ENCODE measurements at regions not wholly inside any gene's neighbourhood (a gene's known extent, or its start where the extent isn't known, plus 50 kb on each side); places are given as distances from the start of the nearest gene placed in this dataset.

DNA sequence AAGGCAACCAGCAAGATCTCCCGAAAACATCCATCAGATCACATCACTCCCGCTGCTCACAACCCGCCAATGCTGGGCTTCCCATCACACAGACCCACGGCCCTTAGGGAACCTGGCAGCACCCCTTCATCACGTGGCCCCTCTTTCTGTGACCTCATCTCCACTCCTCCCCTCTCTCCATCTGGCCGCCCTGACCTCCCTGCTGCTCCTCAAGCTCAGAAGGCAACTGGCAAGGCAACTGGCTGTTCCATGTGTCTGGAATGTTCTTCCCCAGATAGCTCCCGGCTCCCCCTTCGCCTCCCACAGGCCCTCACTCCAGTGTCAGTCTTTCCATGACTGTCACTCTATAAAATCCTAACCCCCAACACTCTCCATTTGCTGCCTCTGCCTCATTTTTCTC is 113.0 kb upstream of the ERG start:
- H3K4me1 ChIP-seq (ENCODE audit: control insufficient read depth, insufficient read depth, low read length, poor library complexity, severe bottlenecking) = no peaks in the 10 kb centered on the region
- H3K9me3 ChIP-seq (ENCODE audit: control insufficient read depth, low read length) = no peaks in the 10 kb centered on the region
- no peaks in the 10 kb centered on the region for H3K36me3 ChIP-seq (ENCODE audit: control insufficient read depth, insufficient read depth, low read length)
- no peak overlapping the region for H3K4me3 ChIP-seq (ENCODE audit: insufficient read depth, low read depth, low read length, poor library complexity, severe bottlenecking)
- no peak overlapping the region for H3K27ac ChIP-seq (ENCODE audit: insufficient read depth, low read length, poor library complexity, severe bottlenecking)
- H3K27me3 ChIP-seq (replicated peaks; ENCODE audit: control insufficient read depth, insufficient read depth, low read length, poor library complexity, severe bottlenecking) = no peaks in the 10 kb centered on the region
- no peak for DNase-seq

DNA sequence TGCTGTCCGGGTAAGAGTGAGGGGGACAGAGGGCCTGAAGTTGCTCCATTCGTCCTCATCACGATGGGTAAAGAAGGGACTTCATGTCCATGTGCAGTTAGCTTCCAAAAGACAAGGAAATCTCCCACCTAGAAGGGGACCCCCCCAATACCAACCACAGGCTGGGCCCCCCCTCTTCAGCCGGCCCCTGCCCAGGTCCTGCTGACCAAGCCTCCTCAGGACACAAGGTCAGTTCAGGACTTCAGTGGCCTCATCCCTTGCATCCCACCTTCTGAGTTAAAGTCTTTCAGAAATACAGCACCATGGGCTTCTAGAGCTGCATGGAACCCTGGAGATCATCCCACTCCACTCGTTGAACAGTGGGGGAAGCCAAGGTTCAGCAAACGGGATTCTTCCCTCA is 115.4 kb upstream of the ERG start:
- Histone ChIP-seq H3K36me3 (ENCODE audit: control insufficient read depth, insufficient read depth, low read length) (no peaks in the 10 kb centered on the region), H3K4me3 (ENCODE audit: insufficient read depth, low read depth, low read length, poor library complexity, severe bottlenecking) (no peak overlapping the region), H3K27me3 (replicated peaks; ENCODE audit: control insufficient read depth, insufficient read depth, low read length, poor library complexity, severe bottlenecking) (no peaks in the 10 kb centered on the region), H3K27ac (ENCODE audit: insufficient read depth, low read length, poor library complexity, severe bottlenecking) (no peak overlapping the region), H3K4me1 (ENCODE audit: control insufficient read depth, insufficient read depth, low read length, poor library complexity, severe bottlenecking) (no peaks in the 10 kb centered on the region), H3K9me3 (ENCODE audit: control insufficient read depth, low read length) (no peaks in the 10 kb centered on the region)
- DNase-seq = no peak

DNA sequence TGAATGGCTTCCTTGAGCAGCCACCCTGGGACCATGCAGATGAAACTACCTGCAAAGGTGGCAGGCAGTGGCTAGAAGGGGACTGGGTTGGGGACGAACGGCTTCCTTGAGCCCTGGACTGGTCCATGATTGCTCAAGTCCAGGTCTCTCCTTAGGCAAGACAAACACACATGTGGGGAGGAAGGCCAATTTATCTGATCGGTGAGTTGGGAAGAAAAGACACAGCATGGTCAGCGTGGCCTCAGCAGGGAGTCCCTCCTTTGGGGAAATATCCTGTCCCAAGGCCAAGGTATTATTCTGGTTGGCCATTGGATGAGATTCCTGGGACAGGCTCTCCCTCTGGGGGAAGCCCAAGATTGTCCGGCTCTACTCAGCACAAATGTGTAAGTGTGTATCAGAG is 116.3 kb upstream of the ERG start:
- Histone ChIP-seq H3K27me3 (replicated peaks; ENCODE audit: control insufficient read depth, insufficient read depth, low read length, poor library complexity, severe bottlenecking) (no peaks in the 10 kb centered on the region), H3K4me1 (ENCODE audit: control insufficient read depth, insufficient read depth, low read length, poor library complexity, severe bottlenecking) (no peaks in the 10 kb centered on the region), H3K36me3 (ENCODE audit: control insufficient read depth, insufficient read depth, low read length) (no peaks in the 10 kb centered on the region), H3K27ac (ENCODE audit: insufficient read depth, low read length, poor library complexity, severe bottlenecking) (no peak overlapping the region), H3K4me3 (ENCODE audit: insufficient read depth, low read depth, low read length, poor library complexity, severe bottlenecking) (no peak overlapping the region), H3K9me3 (ENCODE audit: control insufficient read depth, low read length) (no peaks in the 10 kb centered on the region)
- no peak for DNase-seq

DNA sequence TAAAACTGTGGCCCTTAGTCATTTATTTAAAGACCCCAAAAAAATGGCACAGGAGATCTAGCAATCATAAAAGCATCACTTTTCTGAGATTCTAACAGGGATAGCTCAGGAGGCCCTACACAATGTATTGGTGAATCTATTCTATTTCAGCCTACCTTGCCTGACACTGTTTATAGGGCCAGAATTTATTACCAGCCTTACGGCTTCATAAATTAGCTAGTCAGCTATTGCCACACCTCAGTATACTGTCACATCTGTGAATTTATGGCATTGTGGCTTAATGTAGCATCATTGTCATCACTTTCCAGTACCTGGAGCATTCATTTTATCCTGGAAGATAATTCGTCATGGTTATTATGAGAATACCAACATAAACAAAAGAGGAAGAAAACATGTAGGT is 121.2 kb upstream of the ERG start:
- no peak for DNase-seq
- Histone ChIP-seq H3K27ac (ENCODE audit: insufficient read depth, low read length, poor library complexity, severe bottlenecking) (no peak overlapping the region), H3K4me1 (ENCODE audit: control insufficient read depth, insufficient read depth, low read length, poor library complexity, severe bottlenecking) (no peaks in the 10 kb centered on the region), H3K27me3 (replicated peaks; ENCODE audit: control insufficient read depth, insufficient read depth, low read length, poor library complexity, severe bottlenecking) (no peaks in the 10 kb centered on the region), H3K4me3 (ENCODE audit: insufficient read depth, low read depth, low read length, poor library complexity, severe bottlenecking) (no peak overlapping the region), H3K9me3 (ENCODE audit: control insufficient read depth, low read length) (no peaks in the 10 kb centered on the region), H3K36me3 (ENCODE audit: control insufficient read depth, insufficient read depth, low read length) (no peaks in the 10 kb centered on the region)

DNA sequence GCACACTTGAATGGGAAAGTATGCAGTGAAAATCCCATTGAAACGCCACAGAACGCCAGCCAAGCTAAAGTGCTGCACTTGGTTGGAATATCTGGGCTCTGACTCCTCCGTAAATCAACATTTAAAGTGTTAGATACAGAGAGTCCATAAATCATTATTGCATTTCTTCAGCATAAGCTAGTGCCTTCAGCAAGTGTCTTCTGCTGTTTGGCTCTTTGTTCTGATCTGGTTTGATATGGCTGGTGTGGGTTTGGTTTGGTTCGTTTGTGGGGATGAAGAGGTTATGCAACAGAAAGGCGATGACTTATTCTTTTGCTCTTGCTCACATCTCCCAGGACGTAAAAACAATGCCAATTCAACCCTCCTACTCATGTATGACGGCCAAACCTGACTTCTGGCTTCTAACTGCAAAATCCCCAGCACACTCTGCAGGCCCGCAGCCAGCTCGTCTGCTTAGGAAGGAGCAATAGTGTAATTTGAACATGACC is 121.8 kb upstream of the ERG start:
- no peaks in the 10 kb centered on the region for H3K36me3 ChIP-seq (ENCODE audit: control insufficient read depth, insufficient read depth, low read length)
- no peak overlapping the region for H3K4me3 ChIP-seq (ENCODE audit: insufficient read depth, low read depth, low read length, poor library complexity, severe bottlenecking)
- no peak overlapping the region for H3K27ac ChIP-seq (ENCODE audit: insufficient read depth, low read length, poor library complexity, severe bottlenecking)
- H3K9me3 ChIP-seq (ENCODE audit: control insufficient read depth, low read length) = no peaks in the 10 kb centered on the region
- H3K27me3 ChIP-seq (replicated peaks; ENCODE audit: control insufficient read depth, insufficient read depth, low read length, poor library complexity, severe bottlenecking) = no peaks in the 10 kb centered on the region
- no peaks in the 10 kb centered on the region for H3K4me1 ChIP-seq (ENCODE audit: control insufficient read depth, insufficient read depth, low read length, poor library complexity, severe bottlenecking)
- no peak for DNase-seq

DNA sequence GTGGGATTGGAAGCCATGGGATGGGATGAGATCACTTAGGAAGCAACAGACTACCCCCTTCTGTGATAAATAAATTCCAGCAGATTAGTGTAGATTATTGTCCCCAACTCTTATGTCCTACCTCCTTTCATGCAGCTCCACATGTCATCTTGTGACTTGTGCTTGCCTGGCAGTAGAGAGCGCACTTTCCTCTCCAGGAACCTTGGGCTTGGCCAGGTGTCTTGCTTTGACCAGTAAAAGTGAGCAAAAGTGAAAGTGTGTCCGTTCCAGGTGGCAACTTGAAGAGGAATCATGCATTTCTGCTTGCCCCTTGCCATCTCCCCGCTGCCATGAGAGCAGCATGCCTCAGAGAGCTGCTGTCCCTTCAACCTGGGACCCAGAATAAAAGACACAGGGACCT is 122.9 kb upstream of the ERG start:
- H3K9me3 ChIP-seq (ENCODE audit: control insufficient read depth, low read length) = no peaks in the 10 kb centered on the region
- H3K27me3 ChIP-seq (replicated peaks; ENCODE audit: control insufficient read depth, insufficient read depth, low read length, poor library complexity, severe bottlenecking) = no peaks in the 10 kb centered on the region
- H3K4me3 ChIP-seq (ENCODE audit: insufficient read depth, low read depth, low read length, poor library complexity, severe bottlenecking) = no peak overlapping the region
- H3K36me3 ChIP-seq (ENCODE audit: control insufficient read depth, insufficient read depth, low read length) = no peaks in the 10 kb centered on the region
- H3K27ac ChIP-seq (ENCODE audit: insufficient read depth, low read length, poor library complexity, severe bottlenecking) = no peak overlapping the region
- DNase-seq = no peak
- no peaks in the 10 kb centered on the region for H3K4me1 ChIP-seq (ENCODE audit: control insufficient read depth, insufficient read depth, low read length, poor library complexity, severe bottlenecking)

DNA sequence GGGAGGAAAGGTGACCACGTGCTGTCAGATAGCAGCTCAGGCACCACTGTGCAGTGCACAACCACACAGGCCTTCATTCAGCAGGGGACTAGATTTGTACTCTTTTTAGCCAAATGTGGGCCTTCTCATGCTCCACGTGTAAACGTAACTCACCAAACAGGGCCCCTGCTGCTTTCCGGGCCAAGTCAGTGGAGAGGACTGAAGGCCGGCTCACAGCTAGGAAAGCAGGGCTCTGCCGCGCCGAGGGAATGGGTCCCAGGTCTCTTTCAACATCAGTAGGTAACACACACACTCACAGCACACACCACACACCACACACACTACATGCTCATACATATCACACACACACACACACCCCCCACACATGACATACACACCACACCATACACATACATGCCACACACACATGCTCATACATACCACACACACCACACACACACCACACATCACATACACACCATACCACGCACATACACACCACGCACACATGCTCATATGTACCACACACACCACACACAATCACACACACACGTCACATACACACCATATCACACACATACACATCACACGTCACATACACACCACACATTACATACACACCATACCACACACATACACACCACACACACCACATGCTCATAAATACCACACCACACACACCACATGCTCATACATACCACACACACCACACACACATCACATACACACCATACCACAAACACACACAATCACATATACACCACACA is 124.0 kb upstream of the ERG start:
- Histone ChIP-seq H3K27ac (ENCODE audit: insufficient read depth, low read length, poor library complexity, severe bottlenecking) (no peak overlapping the region), H3K4me1 (ENCODE audit: control insufficient read depth, insufficient read depth, low read length, poor library complexity, severe bottlenecking) (no peaks in the 10 kb centered on the region), H3K4me3 (ENCODE audit: insufficient read depth, low read depth, low read length, poor library complexity, severe bottlenecking) (no peak overlapping the region), H3K27me3 (replicated peaks; ENCODE audit: control insufficient read depth, insufficient read depth, low read length, poor library complexity, severe bottlenecking) (no peaks in the 10 kb centered on the region), H3K36me3 (ENCODE audit: control insufficient read depth, insufficient read depth, low read length) (no peaks in the 10 kb centered on the region), H3K9me3 (ENCODE audit: control insufficient read depth, low read length) (no peaks in the 10 kb centered on the region)
- DNase-seq = no peak

DNA sequence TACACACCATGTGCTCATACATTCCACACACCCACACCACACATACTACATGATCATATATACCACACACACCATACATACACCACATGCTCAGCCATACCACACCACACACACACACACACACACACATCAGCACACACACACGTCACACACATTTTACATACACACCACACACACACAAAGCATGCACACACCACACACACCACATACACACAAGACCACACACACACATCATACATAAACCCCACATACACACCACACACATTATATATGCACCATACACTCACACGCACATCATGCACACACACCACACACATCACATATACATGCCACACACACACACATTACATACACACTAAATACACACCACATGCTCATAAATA is 124.5 kb upstream of the ERG start:
- Histone ChIP-seq H3K27me3 (replicated peaks; ENCODE audit: control insufficient read depth, insufficient read depth, low read length, poor library complexity, severe bottlenecking) (no peaks in the 10 kb centered on the region), H3K4me3 (ENCODE audit: insufficient read depth, low read depth, low read length, poor library complexity, severe bottlenecking) (no peak overlapping the region), H3K4me1 (ENCODE audit: control insufficient read depth, insufficient read depth, low read length, poor library complexity, severe bottlenecking) (no peaks in the 10 kb centered on the region), H3K36me3 (ENCODE audit: control insufficient read depth, insufficient read depth, low read length) (no peaks in the 10 kb centered on the region), H3K27ac (ENCODE audit: insufficient read depth, low read length, poor library complexity, severe bottlenecking) (no peak overlapping the region), H3K9me3 (ENCODE audit: control insufficient read depth, low read length) (no peaks in the 10 kb centered on the region)
- DNase-seq = no peak

DNA sequence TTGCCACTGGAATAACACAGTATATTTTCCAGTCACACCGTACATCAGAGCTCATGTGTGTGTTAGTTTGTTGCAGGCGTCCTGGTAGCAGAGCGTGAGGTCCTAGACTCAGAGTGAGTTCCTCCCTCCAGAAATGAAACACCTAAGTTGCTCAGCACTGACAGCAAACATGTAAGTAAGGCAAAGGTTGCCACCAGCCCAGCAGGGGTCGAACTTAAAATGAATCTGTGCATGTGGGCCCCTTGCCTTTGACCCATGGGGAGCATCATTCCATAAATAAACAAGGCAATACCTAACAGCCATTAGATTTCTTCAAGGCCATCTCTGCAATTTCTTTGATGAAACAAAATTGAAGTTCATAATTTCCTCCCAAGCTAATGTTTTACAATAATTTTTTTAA is 125.3 kb upstream of the ERG start:
- Histone ChIP-seq H3K27ac (ENCODE audit: insufficient read depth, low read length, poor library complexity, severe bottlenecking) (no peak overlapping the region), H3K36me3 (ENCODE audit: control insufficient read depth, insufficient read depth, low read length) (no peaks in the 10 kb centered on the region), H3K4me1 (ENCODE audit: control insufficient read depth, insufficient read depth, low read length, poor library complexity, severe bottlenecking) (no peaks in the 10 kb centered on the region), H3K4me3 (ENCODE audit: insufficient read depth, low read depth, low read length, poor library complexity, severe bottlenecking) (no peak overlapping the region), H3K27me3 (replicated peaks; ENCODE audit: control insufficient read depth, insufficient read depth, low read length, poor library complexity, severe bottlenecking) (no peaks in the 10 kb centered on the region), H3K9me3 (ENCODE audit: control insufficient read depth, low read length) (no peaks in the 10 kb centered on the region)
- DNase-seq = no peak

DNA sequence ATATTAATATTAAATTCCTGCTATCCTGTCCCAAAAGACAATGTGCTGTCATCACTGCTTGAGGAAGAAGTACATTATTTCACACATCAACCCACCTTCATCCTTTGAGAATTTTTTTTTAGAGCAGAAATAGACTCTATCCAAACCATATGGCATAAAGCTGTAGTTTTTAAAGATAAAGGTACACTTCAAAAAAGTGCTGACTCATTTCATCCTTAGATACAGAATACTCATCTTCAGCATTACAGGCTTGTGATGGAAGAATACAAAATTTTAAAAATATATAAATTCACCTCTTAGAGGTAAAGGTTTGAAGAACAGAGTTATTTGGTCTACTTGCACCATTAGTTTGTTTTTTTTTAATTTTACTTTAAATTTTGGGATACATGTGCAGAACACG is 126.7 kb upstream of the ERG start:
- no peaks in the 10 kb centered on the region for H3K4me1 ChIP-seq (ENCODE audit: control insufficient read depth, insufficient read depth, low read length, poor library complexity, severe bottlenecking)
- H3K36me3 ChIP-seq (ENCODE audit: control insufficient read depth, insufficient read depth, low read length) = no peaks in the 10 kb centered on the region
- H3K27me3 ChIP-seq (replicated peaks; ENCODE audit: control insufficient read depth, insufficient read depth, low read length, poor library complexity, severe bottlenecking) = no peaks in the 10 kb centered on the region
- H3K9me3 ChIP-seq (ENCODE audit: control insufficient read depth, low read length) = no peaks in the 10 kb centered on the region
- no peak overlapping the region for H3K27ac ChIP-seq (ENCODE audit: insufficient read depth, low read length, poor library complexity, severe bottlenecking)
- H3K4me3 ChIP-seq (ENCODE audit: insufficient read depth, low read depth, low read length, poor library complexity, severe bottlenecking) = no peak overlapping the region
- no peak for DNase-seq
